Activated B cell treated with CpG ODN at 0.5 μM for 24 hours (primary cell): ENCODE measurements at regions not wholly inside any gene's neighbourhood (a gene's known extent, or its start where the extent isn't known, plus 50 kb on each side); places are given as distances from the start of the nearest gene placed in this dataset.

Experiments used
- ATAC-seq: fragments of 200-7000 bp; cut with Tn5 transposase; one replicate; pipeline ENCODE4 v1.10.0; 2021; ENCODE audit warnings: low read depth, mild to moderate bottlenecking, moderate library complexity
- CTCF ChIA-PET: fragments of 350-600 bp; sonication (Branson Sonifier 250); formaldehyde crosslinking; loops from one replicate; lab custom pipeline; 2021; ENCODE audit warnings: antibody characterized with exemption; lab: Charles Lee
- POLR2A ChIA-PET: fragments of 350-600 bp; sonication (Branson Sonifier 250); formaldehyde crosslinking; loops from one replicate; lab custom pipeline; 2021; ENCODE audit warnings: antibody characterized with exemption; lab: Charles Lee
- DNase-seq: peaks from one replicate; pipeline ENCODE4 v3.0.0; 2022
- H3K27ac Mint-ChIP-seq: one replicate; pipeline ENCODE4 v1.8.0; 2020; ENCODE audit warnings: mixed read lengths
- H3K27me3 Mint-ChIP-seq: one replicate; pipeline ENCODE4 v1.8.0; 2021; ENCODE audit warnings: mixed read lengths
- H3K36me3 Mint-ChIP-seq: one replicate; pipeline ENCODE4 v1.8.0; 2021; ENCODE audit warnings: low read depth, mixed read lengths
- H3K4me1 Mint-ChIP-seq: one replicate; pipeline ENCODE4 v1.8.0; 2021; ENCODE audit warnings: mixed read lengths
- H3K4me3 Mint-ChIP-seq: one replicate; pipeline ENCODE4 v1.8.0; 2020; ENCODE audit warnings: mild to moderate bottlenecking, mixed read lengths
- H3K9me3 Mint-ChIP-seq: one replicate; pipeline ENCODE4 v1.8.0; 2020; ENCODE audit warnings: mixed read lengths
- intact Hi-C: fragments of 100-400 bp; cut with micrococcal nuclease; formaldehyde crosslinking; loops from one replicate; pipeline ENCODE4 v1.15.1; 2024
- TF ChIP-seq, protein P1 (sequence below): fragments of 200-600 bp; IDR thresholded peaks from one replicate; pipeline ENCODE4 v1.8.0; 2022; ENCODE audit warnings: antibody characterized with exemption, mild to moderate bottlenecking

DNA sequence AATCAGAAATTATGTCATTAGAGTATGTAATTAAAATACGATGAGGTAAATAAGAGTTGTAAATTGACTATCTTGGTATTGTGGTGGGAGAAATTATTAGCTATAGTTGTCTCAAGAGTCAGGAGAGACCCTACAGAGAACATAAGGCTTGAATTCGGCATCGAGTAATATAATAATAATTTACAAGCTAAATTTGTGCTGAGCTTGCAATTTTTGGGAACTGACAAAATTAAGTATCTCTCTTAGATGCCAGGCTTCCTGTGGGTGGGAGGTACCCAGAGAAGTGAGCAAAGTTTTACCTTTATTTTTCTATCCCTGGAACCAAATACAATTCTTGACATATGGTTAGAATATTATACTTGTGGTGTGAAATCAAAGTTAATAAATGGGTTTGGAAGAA lies 1637.0 kb downstream of the EFNB2 start:
- intact Hi-C loops, result no loop called here

DNA sequence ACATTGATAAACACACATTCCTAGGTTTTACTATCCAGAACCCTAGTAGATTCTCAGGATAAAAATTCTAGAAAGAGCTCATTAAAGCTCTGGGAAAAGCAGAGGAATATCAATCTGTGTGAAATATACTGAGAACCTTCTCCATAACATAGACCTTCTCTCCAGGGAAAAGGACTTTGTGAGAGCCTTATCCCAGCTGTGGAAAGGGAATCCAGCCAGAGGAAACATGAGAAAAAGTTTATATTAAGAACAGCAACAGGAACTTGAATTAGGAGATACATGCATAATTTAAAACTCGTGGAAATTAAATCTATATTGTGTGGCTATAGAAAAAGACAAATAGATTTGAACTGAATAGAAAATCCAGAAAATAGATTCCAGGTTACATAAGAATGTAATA lies 1639.9 kb downstream of the EFNB2 start:
- Mint-ChIP-seq H3K27me3 (no peaks in the 10 kb centered on the region), H3K4me1 (no peaks in the 10 kb centered on the region), H3K4me3 (no peak overlapping the region), H3K9me3 (peaks cover 4% of the 10 kb centered on the region), H3K36me3 (no peaks in the 10 kb centered on the region), H3K27ac (no peak overlapping the region)
- no peak for DNase-seq
- ChIA-PET CTCF (no interaction called here), POLR2A (no interaction called here)
- ATAC-seq, result no peak
- intact Hi-C loops, result no loop called here
- TF ChIP-seq, protein P1, sequence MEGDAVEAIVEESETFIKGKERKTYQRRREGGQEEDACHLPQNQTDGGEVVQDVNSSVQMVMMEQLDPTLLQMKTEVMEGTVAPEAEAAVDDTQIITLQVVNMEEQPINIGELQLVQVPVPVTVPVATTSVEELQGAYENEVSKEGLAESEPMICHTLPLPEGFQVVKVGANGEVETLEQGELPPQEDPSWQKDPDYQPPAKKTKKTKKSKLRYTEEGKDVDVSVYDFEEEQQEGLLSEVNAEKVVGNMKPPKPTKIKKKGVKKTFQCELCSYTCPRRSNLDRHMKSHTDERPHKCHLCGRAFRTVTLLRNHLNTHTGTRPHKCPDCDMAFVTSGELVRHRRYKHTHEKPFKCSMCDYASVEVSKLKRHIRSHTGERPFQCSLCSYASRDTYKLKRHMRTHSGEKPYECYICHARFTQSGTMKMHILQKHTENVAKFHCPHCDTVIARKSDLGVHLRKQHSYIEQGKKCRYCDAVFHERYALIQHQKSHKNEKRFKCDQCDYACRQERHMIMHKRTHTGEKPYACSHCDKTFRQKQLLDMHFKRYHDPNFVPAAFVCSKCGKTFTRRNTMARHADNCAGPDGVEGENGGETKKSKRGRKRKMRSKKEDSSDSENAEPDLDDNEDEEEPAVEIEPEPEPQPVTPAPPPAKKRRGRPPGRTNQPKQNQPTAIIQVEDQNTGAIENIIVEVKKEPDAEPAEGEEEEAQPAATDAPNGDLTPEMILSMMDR, result no peak

More for the DNA sequence above, 1637.0 kb downstream of the EFNB2 start:
- no peaks in the 10 kb centered on the region for H3K36me3 Mint-ChIP-seq
- ChIA-PET CTCF (no interaction called here), POLR2A (no interaction called here)
- no peaks in the 10 kb centered on the region for H3K4me1 Mint-ChIP-seq
- peaks cover 7% of the 10 kb centered on the region for H3K9me3 Mint-ChIP-seq
- no peaks in the 10 kb centered on the region for H3K27me3 Mint-ChIP-seq
- no peak overlapping the region for H3K27ac Mint-ChIP-seq
- no peak overlapping the region for H3K4me3 Mint-ChIP-seq
- ATAC-seq (no peak), DNase-seq (no peak)
- TF ChIP-seq, protein P1, result no peak

DNA sequence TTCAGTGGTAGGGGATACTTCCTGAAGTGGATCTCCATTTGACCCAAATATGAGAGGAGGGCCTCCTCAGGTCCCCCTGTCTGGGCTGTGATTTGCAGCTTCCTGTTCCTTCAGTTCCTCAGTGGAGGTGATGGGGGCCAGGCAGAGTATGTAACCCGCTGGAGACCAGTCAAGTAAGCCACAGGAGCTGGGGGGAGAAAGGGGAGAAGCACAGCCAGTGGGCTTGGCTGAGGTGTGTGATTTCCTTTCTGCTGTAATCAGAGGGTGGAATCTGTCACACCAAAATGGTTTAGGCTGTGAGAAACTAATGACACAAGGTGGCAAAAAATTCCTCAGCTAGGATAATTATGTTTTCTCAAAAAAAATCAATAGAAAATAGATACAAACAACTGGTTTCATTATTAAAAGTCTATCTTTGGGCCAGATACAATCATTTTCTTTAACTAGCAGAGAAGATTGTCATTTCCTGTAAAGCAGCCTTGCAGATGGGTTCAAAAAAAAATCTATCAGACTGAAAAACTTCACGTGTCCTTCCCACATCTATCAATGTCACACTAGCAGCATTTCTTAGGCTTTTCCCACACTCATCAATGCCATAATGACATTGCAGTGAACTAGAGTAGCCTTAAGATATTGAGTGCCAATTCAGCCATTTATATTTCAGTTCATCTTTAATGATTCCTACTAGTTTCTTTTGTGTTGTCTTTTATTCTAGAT lies 1660.3 kb downstream of the EFNB2 start:
- Mint-ChIP-seq H3K36me3 (no peaks in the 10 kb centered on the region), H3K27ac (no peak overlapping the region), H3K27me3 (no peaks in the 10 kb centered on the region), H3K9me3 (peaks cover 3% of the 10 kb centered on the region), H3K4me1 (no peaks in the 10 kb centered on the region), H3K4me3 (no peak overlapping the region)
- ATAC-seq (no peak), DNase-seq (no peak)
- ChIA-PET CTCF (no interaction called here), POLR2A (no interaction called here)
- intact Hi-C loops, result no loop called here
- TF ChIP-seq, protein P1, result no peak

DNA sequence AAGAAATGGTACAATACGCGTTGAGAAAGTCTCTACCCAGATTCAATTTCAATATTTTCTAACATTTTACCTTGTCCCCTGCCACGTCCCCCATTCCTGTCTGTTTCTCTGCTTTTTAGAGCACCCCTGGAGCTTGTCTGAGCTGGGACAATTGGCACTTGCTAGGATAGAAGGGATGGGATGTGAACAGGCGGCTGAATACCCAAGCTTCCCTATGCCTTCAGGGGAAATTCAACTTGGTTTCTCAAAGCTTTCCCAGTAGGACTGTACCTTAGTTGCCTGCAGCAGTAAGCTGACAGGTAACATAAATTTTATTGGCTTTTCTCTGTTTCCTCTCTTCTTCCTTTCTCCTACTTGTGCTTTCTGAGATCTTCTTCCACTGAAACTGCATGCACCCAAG lies 1663.3 kb downstream of the EFNB2 start:
- no peaks in the 10 kb centered on the region for H3K27me3 Mint-ChIP-seq
- ChIA-PET CTCF (no interaction called here), POLR2A (no interaction called here)

DNA sequence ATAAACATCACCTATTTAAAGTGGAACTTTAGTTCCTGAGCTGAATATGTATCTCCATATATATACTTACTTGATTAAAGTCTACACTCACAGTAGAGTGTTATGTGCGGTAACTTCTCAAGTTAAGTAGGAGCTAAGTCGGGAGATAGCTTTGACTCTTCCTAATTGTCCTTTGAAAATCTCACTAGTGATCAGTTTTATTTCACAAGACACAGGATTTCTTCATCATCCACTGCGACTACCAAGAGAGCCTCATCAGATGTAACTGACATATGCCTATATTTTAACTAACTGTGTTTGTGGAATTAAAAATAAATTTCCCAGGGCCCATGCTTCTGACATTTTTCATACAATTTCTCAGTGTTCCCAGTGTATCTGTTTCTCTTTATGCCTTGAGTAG lies 1664.0 kb downstream of the EFNB2 start:
- no peak overlapping the region for H3K27ac Mint-ChIP-seq
- no peak overlapping the region for H3K4me3 Mint-ChIP-seq
- peaks cover 5% of the 10 kb centered on the region for H3K9me3 Mint-ChIP-seq
- POLR2A ChIA-PET, result no interaction called here
- CTCF ChIA-PET, result no interaction called here
- no peaks in the 10 kb centered on the region for H3K27me3 Mint-ChIP-seq
- H3K36me3 Mint-ChIP-seq, result no peaks in the 10 kb centered on the region
- DNase-seq (no peak), ATAC-seq (no peak)
- TF ChIP-seq, protein P1, result no peak
- intact Hi-C loops, result no loop called here
- H3K4me1 Mint-ChIP-seq, result no peaks in the 10 kb centered on the region

More for the DNA sequence above, 1663.3 kb downstream of the EFNB2 start:
- Mint-ChIP-seq H3K27ac (no peak overlapping the region), H3K36me3 (no peaks in the 10 kb centered on the region), H3K4me3 (no peak overlapping the region), H3K9me3 (peaks cover 5% of the 10 kb centered on the region), H3K4me1 (no peaks in the 10 kb centered on the region)
- TF ChIP-seq, protein P1, result no peak
- DNase-seq, result no peak
- intact Hi-C loops, result no loop called here
- no peak for ATAC-seq
